SK-N-SH treated with all-trans-retinoic acid at 6 μM for 48 hours (cell line): ENCODE measurements at regions not wholly inside any gene's neighbourhood (a gene's known extent, or its start where the extent isn't known, plus 50 kb on each side); places are given as distances from the start of the nearest gene placed in this dataset.

ENCODE experiments used
- ATAC-seq: fragments of 200-7000 bp; cut with Tn5 transposase; 3 replicates; pipeline ENCODE4 v1.9.1; 2020; ENCODE audit warnings: mild to moderate bottlenecking, moderate library complexity
- ARNTL ChIP-seq: fragments of 450-650 bp; formaldehyde crosslinking; IDR thresholded peaks from 2 replicates; pipeline ENCODE4 v1.5.0; 2020; ENCODE audit warnings: low read depth, mild to moderate bottlenecking, moderate library complexity, borderline replicate concordance
- BACH2 ChIP-seq: fragments of 250-450 bp; sonication (Bioruptor Pico); IDR thresholded peaks from 2 replicates; pipeline ENCODE4 v1.9.0; 2021; ENCODE audit warnings: mild to moderate bottlenecking, borderline replicate concordance
- CREB5 ChIP-seq: fragments of 250-450 bp; sonication (Bioruptor Pico); IDR thresholded peaks from 2 replicates; pipeline ENCODE4 v1.5.1; 2020; ENCODE audit warnings: low read depth, mild to moderate bottlenecking, moderate library complexity
- CSDC2 ChIP-seq: fragments of 250-450 bp; sonication (Bioruptor Pico); IDR thresholded peaks from 2 replicates; pipeline ENCODE4 v1.5.0; 2020; ENCODE audit warnings: mild to moderate bottlenecking, moderate library complexity
- CSRNP3 ChIP-seq: fragments of 250-450 bp; sonication (Bioruptor Pico); IDR thresholded peaks from 2 replicates; pipeline ENCODE4 v1.5.1; 2021; ENCODE audit warnings: mild to moderate bottlenecking, moderate library complexity
- ESRRG ChIP-seq: fragments of 250-450 bp; sonication (Bioruptor Pico); IDR thresholded peaks from 2 replicates; pipeline ENCODE4 v1.6.1; 2021; ENCODE audit warnings: mild to moderate bottlenecking
- GLIS3 ChIP-seq: fragments of 250-450 bp; sonication (Bioruptor Pico); IDR thresholded peaks from 2 replicates; pipeline ENCODE4 v1.5.0; 2020; ENCODE audit warnings: mild to moderate bottlenecking, moderate library complexity
- ISL1 ChIP-seq: fragments of 250-450 bp; sonication (Bioruptor Pico); IDR thresholded peaks from 2 replicates; pipeline ENCODE4 v2.1.2; 2022; ENCODE audit warnings: mild to moderate bottlenecking, moderate library complexity
- OSR1 ChIP-seq: fragments of 250-450 bp; sonication (Bioruptor Pico); IDR thresholded peaks from 2 replicates; pipeline ENCODE4 v1.8.0; 2022; ENCODE audit warnings: moderate library complexity, mild to moderate bottlenecking, inconsistent platforms
- PATZ1 ChIP-seq: fragments of 250-450 bp; sonication (Bioruptor Pico); IDR thresholded peaks from 2 replicates; pipeline ENCODE4 v1.8.0; 2020; ENCODE audit warnings: mild to moderate bottlenecking, moderate library complexity, borderline replicate concordance
- POU6F1 ChIP-seq: fragments of 250-450 bp; sonication (Bioruptor Pico); IDR thresholded peaks from 2 replicates; pipeline ENCODE4 v1.8.0; 2021; ENCODE audit warnings: low read depth, mild to moderate bottlenecking, moderate library complexity, borderline replicate concordance
- PPARA ChIP-seq: fragments of 250-450 bp; sonication (Bioruptor Pico); IDR thresholded peaks from 2 replicates; pipeline ENCODE4 v1.5.0; 2020; ENCODE audit warnings: mild to moderate bottlenecking, borderline replicate concordance
- RARB ChIP-seq: fragments of 250-450 bp; sonication (Bioruptor Pico); IDR thresholded peaks from 2 replicates; pipeline ENCODE4 v1.8.0; 2021; ENCODE audit warnings: mild to moderate bottlenecking, moderate library complexity
- SNAI2 ChIP-seq: fragments of 250-450 bp; sonication (Bioruptor Pico); IDR thresholded peaks from 2 replicates; pipeline ENCODE4 v1.5.0; 2020; ENCODE audit warnings: mild to moderate bottlenecking, moderate library complexity
- TCF4 ChIP-seq: fragments of 250-450 bp; sonication (Bioruptor Pico); IDR thresholded peaks from 2 replicates; pipeline ENCODE4 v1.8.0; 2021; ENCODE audit warnings: mild to moderate bottlenecking, moderate library complexity, borderline replicate concordance
- TOX ChIP-seq: fragments of 250-450 bp; sonication (Bioruptor Pico); IDR thresholded peaks from 2 replicates; pipeline ENCODE4 v1.8.0; 2021; ENCODE audit warnings: mild to moderate bottlenecking, moderate library complexity, borderline replicate concordance
- TSHZ2 ChIP-seq: fragments of 250-450 bp; sonication (Bioruptor Pico); IDR thresholded peaks from 2 replicates; pipeline ENCODE4 v1.5.0; 2020; ENCODE audit warnings: mild to moderate bottlenecking, moderate library complexity
- ZC3H10 ChIP-seq: fragments of 250-450 bp; sonication (Bioruptor Pico); IDR thresholded peaks from 2 replicates; pipeline ENCODE4 v1.5.1; 2021; ENCODE audit warnings: mild to moderate bottlenecking, moderate library complexity
- ZFP3 ChIP-seq: fragments of 250-450 bp; sonication (Bioruptor Pico); IDR thresholded peaks from 2 replicates; pipeline ENCODE4 v1.5.0; 2020; ENCODE audit warnings: mild to moderate bottlenecking, moderate library complexity
- ZFP30 ChIP-seq: fragments of 450-650 bp; formaldehyde crosslinking; IDR thresholded peaks from 2 replicates; pipeline ENCODE4 v1.5.0; 2022; ENCODE audit warnings: mild to moderate bottlenecking, moderate library complexity
- ZNF565 ChIP-seq: fragments of 450-650 bp; formaldehyde crosslinking; conservative IDR thresholded peaks from 2 replicates; pipeline ENCODE4 v1.5.0; 2020; ENCODE audit warnings: low read depth, mild to moderate bottlenecking, moderate library complexity
- ZNF70 ChIP-seq: fragments of 450-650 bp; formaldehyde crosslinking; IDR thresholded peaks from 2 replicates; pipeline ENCODE4 v1.5.0; 2020; ENCODE audit warnings: mild to moderate bottlenecking, moderate library complexity
- ZNF8 ChIP-seq: fragments of 450-650 bp; formaldehyde crosslinking; IDR thresholded peaks from 2 replicates; pipeline ENCODE4 v1.5.0; 2020; ENCODE audit warnings: mild to moderate bottlenecking, moderate library complexity

- TF ChIP-seq ZC3H10 (no peak), TSHZ2 (CRISPR knock-in tag) (no peak), OSR1 (CRISPR knock-in tag) (no peak), CREB5 (CRISPR knock-in tag) (no peak), RARB (CRISPR knock-in tag) (no peak), ZNF8 (CRISPR knock-in tag) (no peak), TOX (CRISPR knock-in tag) (no peak), ZFP3 (CRISPR knock-in tag) (no peak), PATZ1 (CRISPR knock-in tag) (no peak), PPARA (no peak), POU6F1 (CRISPR knock-in tag) (no peak), ESRRG (CRISPR knock-in tag) (no peak), ZFP30 (CRISPR knock-in tag) (no peak), ZNF70 (CRISPR knock-in tag) (no peak), ISL1 (no peak)
- TF ChIP-seq, all 23 proteins: peak for 0
- ATAC-seq, result no peak
These were observed 63.7 kb downstream of the ARL4C start for GRCh38 chr2:234433201-234433600.

GRCh38 chr2:234430871-234431270 is 66.0 kb downstream of the ARL4C start:
- no peak for ATAC-seq
- TF ChIP-seq CREB5 (CRISPR knock-in tag) (no peak), TCF4 (no peak), ZNF565 (no peak), ARNTL (CRISPR knock-in tag) (no peak), PPARA (no peak), ZC3H10 (no peak), BACH2 (CRISPR knock-in tag) (no peak)
- TF ChIP-seq, all 23 proteins: peak for 0

GRCh38 chr2:234429265-234429664 is 67.6 kb downstream of the ARL4C start:
- ATAC-seq, result no peak
- TF ChIP-seq ZNF70 (CRISPR knock-in tag) (no peak), CSDC2 (no peak), TCF4 (no peak), ISL1 (no peak), POU6F1 (CRISPR knock-in tag) (no peak), RARB (CRISPR knock-in tag) (no peak), SNAI2 (CRISPR knock-in tag) (no peak), CSRNP3 (CRISPR knock-in tag) (no peak), CREB5 (CRISPR knock-in tag) (no peak), ZNF565 (no peak), GLIS3 (CRISPR knock-in tag) (no peak), TOX (CRISPR knock-in tag) (no peak), ZFP3 (CRISPR knock-in tag) (no peak)
